HEK293 (cell line): ENCODE measurements at regions not wholly inside any gene's neighbourhood (a gene's known extent, or its start where the extent isn't known, plus 50 kb on each side); places are given as distances from the start of the nearest gene placed in this dataset.

Experiments used
- CTCF ChIA-PET: fragments of 350-600 bp; formaldehyde crosslinking; extraction: SDS; loops from one replicate; lab custom pipeline; 2021; ENCODE audit warnings: antibody characterized with exemption; lab: Yijun Ruan, JAX
- POLR2A ChIA-PET: fragments of 300-600 bp; formaldehyde crosslinking; extraction: SDS; loops from one replicate; lab custom pipeline; 2020; ENCODE audit warnings: antibody characterized with exemption, inconsistent platforms; lab: Yijun Ruan, JAX
- H3K27ac ChIP-seq: fragments of 200-500 bp; sonication (Bioruptor generic); 2 replicates; pipeline ENCODE4 v1.5.1; 2014; ENCODE audit warnings: low read depth, low read length, control low read depth, inconsistent platforms; ENCODE audit errors: extremely low read depth
- H3K36me3 ChIP-seq, 2 experiments: fragments of 200-500 bp in 1 of 2; sonication (Bioruptor generic) in 1 of 2; 1 replicate in 1 of 2; 2 replicates in 1 of 2; pipeline ENCODE4 v1.5.1; 2014 to 2017; ENCODE audit warnings: inconsistent platforms in 2 of 2, low read length in 2 of 2; ENCODE audit not compliant: control insufficient read depth in 2 of 2, insufficient read depth in 1 of 2
- H3K4me1 ChIP-seq: fragments of 200-500 bp; sonication (Bioruptor generic); 2 replicates; pipeline ENCODE4 v1.5.1; 2014; ENCODE audit warnings: mild to moderate bottlenecking, low read length, inconsistent platforms; ENCODE audit not compliant: control insufficient read depth, insufficient read depth
- H3K4me3 ChIP-seq: 2 replicates; pipeline ENCODE4 v1.5.1; 2011; ENCODE audit warnings: low read depth, mild to moderate bottlenecking, control low read depth, low read length, moderate library complexity
- H3K9me3 ChIP-seq: fragments of 200-500 bp; sonication (Bioruptor generic); 2 replicates; pipeline ENCODE4 v1.5.1; 2014; ENCODE audit warnings: low read depth, low read length, inconsistent platforms; ENCODE audit not compliant: control insufficient read depth, insufficient read depth
- AEBP2 ChIP-seq: fragments of 450-650 bp; formaldehyde crosslinking; IDR thresholded peaks from 2 replicates; pipeline ENCODE4 v1.5.1; 2016; ENCODE audit warnings: missing biosample characterization, missing genetic modification characterization, borderline replicate concordance
- ATF2 ChIP-seq: fragments of 450-650 bp; formaldehyde crosslinking; IDR thresholded peaks from 2 replicates; pipeline ENCODE4 v1.5.1; 2016; ENCODE audit warnings: missing biosample characterization, missing genetic modification characterization, low read depth
- FEZF1 ChIP-seq: fragments of 450-650 bp; formaldehyde crosslinking; IDR thresholded peaks from 2 replicates; pipeline ENCODE4 v1.5.1; 2016; ENCODE audit warnings: missing biosample characterization, missing genetic modification characterization
- GLI2 ChIP-seq: fragments of 450-650 bp; formaldehyde crosslinking; IDR thresholded peaks from 2 replicates; pipeline ENCODE4; 2017; ENCODE audit warnings: missing biosample characterization, missing genetic modification characterization, low read depth, borderline replicate concordance
- HOXD13 ChIP-seq: sonication (generic); formaldehyde crosslinking; IDR thresholded peaks from 2 replicates; pipeline ENCODE4 v1.8.0; 2022; ENCODE audit warnings: missing genetic modification reagents, borderline replicate concordance
- KLF1 ChIP-seq: fragments of 450-650 bp; formaldehyde crosslinking; IDR thresholded peaks from 2 replicates; pipeline ENCODE4 v1.5.1; 2016; ENCODE audit warnings: missing biosample characterization, missing genetic modification characterization
- OVOL3 ChIP-seq: fragments of 450-650 bp; formaldehyde crosslinking; IDR thresholded peaks from 2 replicates; pipeline ENCODE4 v1.5.1; 2016; ENCODE audit warnings: missing biosample characterization, missing genetic modification characterization
- PBX3 ChIP-seq: sonication (generic); formaldehyde crosslinking; IDR thresholded peaks from 2 replicates; pipeline ENCODE4 v1.8.1; 2022; ENCODE audit warnings: mild to moderate bottlenecking, moderate library complexity, missing genetic modification reagents
- YY1 ChIP-seq: fragments of 450-650 bp; formaldehyde crosslinking; IDR thresholded peaks from 2 replicates; pipeline ENCODE4 v1.5.1; 2018; ENCODE audit warnings: missing biosample characterization, missing genetic modification characterization
- ZBTB20 ChIP-seq: fragments of 450-650 bp; formaldehyde crosslinking; IDR thresholded peaks from 2 replicates; pipeline ENCODE4 v1.5.1; 2016; ENCODE audit warnings: missing biosample characterization, missing genetic modification characterization
- ZBTB48 ChIP-seq: fragments of 450-650 bp; formaldehyde crosslinking; IDR thresholded peaks from 2 replicates; pipeline ENCODE4 v1.5.1; 2016; ENCODE audit warnings: missing biosample characterization, missing genetic modification characterization
- ZFP3 ChIP-seq: fragments of 450-650 bp; formaldehyde crosslinking; IDR thresholded peaks from 2 replicates; pipeline ENCODE4 v1.5.1; 2016; ENCODE audit warnings: low read depth, missing biosample characterization, missing genetic modification characterization
- ZNF221 ChIP-seq: fragments of 450-650 bp; formaldehyde crosslinking; IDR thresholded peaks from 2 replicates; pipeline ENCODE4 v1.5.1; 2017; ENCODE audit warnings: missing biosample characterization, missing genetic modification characterization, borderline replicate concordance
- ZNF324 ChIP-seq: fragments of 450-650 bp; formaldehyde crosslinking; IDR thresholded peaks from 2 replicates; pipeline ENCODE4 v1.5.1; 2016; ENCODE audit warnings: missing biosample characterization, missing genetic modification characterization
- ZNF362 ChIP-seq: fragments of 450-650 bp; formaldehyde crosslinking; IDR thresholded peaks from 2 replicates; pipeline ENCODE4 v1.5.1; 2016; ENCODE audit warnings: missing biosample characterization, missing genetic modification characterization
- ZNF514 ChIP-seq: fragments of 450-650 bp; formaldehyde crosslinking; IDR thresholded peaks from 2 replicates; pipeline ENCODE4 v1.5.1; 2016; ENCODE audit warnings: missing biosample characterization, missing genetic modification characterization
- ZNF518A ChIP-seq: fragments of 450-650 bp; formaldehyde crosslinking; conservative IDR thresholded peaks from 2 replicates; pipeline ENCODE4 v1.5.1; 2016; ENCODE audit warnings: low read depth, missing biosample characterization, missing genetic modification characterization
- ZNF561 ChIP-seq: fragments of 450-650 bp; IDR thresholded peaks from 2 replicates; pipeline ENCODE4 v1.5.1; 2018; ENCODE audit warnings: missing biosample characterization, missing genetic modification characterization, borderline replicate concordance
- ZNF639 ChIP-seq: fragments of 450-650 bp; formaldehyde crosslinking; IDR thresholded peaks from 2 replicates; pipeline ENCODE4 v1.5.1; 2016; ENCODE audit warnings: missing biosample characterization, missing genetic modification characterization
- ZNF677 ChIP-seq: fragments of 450-650 bp; IDR thresholded peaks from 2 replicates; pipeline ENCODE4 v1.5.0; 2018; ENCODE audit warnings: missing biosample characterization, mild to moderate bottlenecking, missing genetic modification characterization, moderate library complexity
- ZNF701 ChIP-seq: fragments of 450-650 bp; formaldehyde crosslinking; IDR thresholded peaks from 2 replicates; pipeline ENCODE4 v1.5.1; 2016; ENCODE audit warnings: missing biosample characterization, missing genetic modification characterization
- ZNF830 ChIP-seq: fragments of 450-650 bp; IDR thresholded peaks from 2 replicates; pipeline ENCODE4 v1.5.0; 2018; ENCODE audit warnings: missing biosample characterization, missing genetic modification characterization, low read depth, mild to moderate bottlenecking, moderate library complexity
- ZNF837 ChIP-seq: fragments of 450-650 bp; formaldehyde crosslinking; IDR thresholded peaks from 2 replicates; pipeline ENCODE4 v1.5.1; 2016; ENCODE audit warnings: missing biosample characterization, missing genetic modification characterization
- ZNF843 ChIP-seq: fragments of 450-650 bp; formaldehyde crosslinking; IDR thresholded peaks from 2 replicates; pipeline ENCODE4 v1.5.1; 2016; ENCODE audit warnings: missing biosample characterization, missing genetic modification characterization

- TF ChIP-seq ATF2 (tag by site-specific recombination), result no peak
- TF ChIP-seq HOXD13 (CRISPR knock-in tag), result no peak
- TF ChIP-seq ZNF677 (tag by site-specific recombination), result no peak
- TF ChIP-seq PBX3, result no peak
Measured at GRCh38 chr3:145692751-145693150, 468.2 kb downstream of the PLOD2 start (continued).

- Histone ChIP-seq H3K9me3 (no peaks in the 10 kb centered on the region), H3K36me3 (no peaks in the 10 kb centered on the region), H3K27ac (no peak overlapping the region), H3K4me1 (no peaks in the 10 kb centered on the region), H3K4me3 (no peak overlapping the region)
- CTCF ChIA-PET, result no interaction called here
- TF ChIP-seq OVOL3 (tag by site-specific recombination) (no peak), AEBP2 (tag by site-specific recombination) (no peak), ZNF561 (no peak), GLI2 (no peak), ZNF514 (tag by site-specific recombination) (no peak), ZNF518A (tag by site-specific recombination) (no peak)
- POLR2A ChIA-PET, result no interaction called here
Measured at GRCh38 chr3:145696011-145696410, 465.0 kb downstream of the PLOD2 start.

- POLR2A ChIA-PET, result no interaction called here
- CTCF ChIA-PET, result no interaction called here
- Histone ChIP-seq H3K27ac (no peak overlapping the region), H3K36me3 (no peaks in the 10 kb centered on the region), H3K4me1 (no peaks in the 10 kb centered on the region), H3K4me3 (no peak overlapping the region), H3K9me3 (no peaks in the 10 kb centered on the region)
- no peak for TF ChIP-seq ZNF843 (tag by site-specific recombination)
- TF ChIP-seq ZNF221, result no peak
- TF ChIP-seq ZNF362 (tag by site-specific recombination), result no peak
- no peak for TF ChIP-seq ZNF324 (tag by site-specific recombination)
- no peak for TF ChIP-seq ZFP3
- no peak for TF ChIP-seq FEZF1 (tag by site-specific recombination)
- no peak for TF ChIP-seq ZNF830 (tag by site-specific recombination)
- TF ChIP-seq ZNF639 (tag by site-specific recombination), result no peak
- TF ChIP-seq ZNF837, result no peak
- TF ChIP-seq KLF1 (tag by site-specific recombination), result no peak
- TF ChIP-seq YY1 (tag by site-specific recombination), result no peak
- TF ChIP-seq ZBTB20 (tag by site-specific recombination), result no peak
- no peak for TF ChIP-seq ZBTB48 (tag by site-specific recombination)
- TF ChIP-seq ZNF701 (tag by site-specific recombination), result no peak
Measured at GRCh38 chr3:145698250-145698649, 462.7 kb downstream of the PLOD2 start.
